IPS-18a (cell line): ENCODE measurements at regions not wholly inside any gene's neighbourhood (a gene's known extent, or its start where the extent isn't known, plus 50 kb on each side); places are given as distances from the start of the nearest gene placed in this dataset.

Experiments
- H3K27ac ChIP-seq: one replicate; pipeline ENCODE4 v1.5.1; 2013; ENCODE audit warnings: low read length
- H3K27me3 ChIP-seq: one replicate; pipeline ENCODE4 v1.6.1; 2013; ENCODE audit warnings: mild to moderate bottlenecking, low read length; ENCODE audit not compliant: control insufficient read depth, insufficient read depth
- H3K36me3 ChIP-seq: one replicate; pipeline ENCODE4 v1.6.1; 2013; ENCODE audit warnings: low read depth, low read length; ENCODE audit not compliant: control insufficient read depth
- H3K4me1 ChIP-seq: one replicate; pipeline ENCODE4 v1.6.1; 2013; ENCODE audit warnings: low read depth, low read length; ENCODE audit not compliant: control insufficient read depth
- H3K4me3 ChIP-seq: one replicate; pipeline ENCODE4 v1.5.1; 2013; ENCODE audit warnings: low read length
- H3K9ac ChIP-seq: one replicate; pipeline ENCODE4 v1.6.1; 2013; ENCODE audit warnings: mild to moderate bottlenecking, low read length, moderate library complexity
- H3K9me3 ChIP-seq: one replicate; pipeline ENCODE4 v1.6.1; 2013; ENCODE audit warnings: low read depth, low read length; ENCODE audit not compliant: control insufficient read depth

GRCh38 chr4:30783751-30784150 lies 63.6 kb downstream of the PCDH7 start:
- Histone ChIP-seq H3K27ac (no peak overlapping the region), H3K9ac (no peak overlapping the region), H3K27me3 (no peaks in the 10 kb centered on the region), H3K4me3 (no peak overlapping the region), H3K9me3 (no peaks in the 10 kb centered on the region), H3K4me1 (no peaks in the 10 kb centered on the region), H3K36me3 (no peaks in the 10 kb centered on the region)

- peaks cover 19% of the 10 kb centered on the region for H3K4me1 ChIP-seq
- H3K4me3 ChIP-seq, result no peak overlapping the region
- H3K27ac ChIP-seq, result no peak overlapping the region
- no peaks in the 10 kb centered on the region for H3K9me3 ChIP-seq
- no peaks in the 10 kb centered on the region for H3K36me3 ChIP-seq
- H3K27me3 ChIP-seq, result no peaks in the 10 kb centered on the region
- no peak overlapping the region for H3K9ac ChIP-seq
Observed at GRCh38 chr4:30789219-30789671, 69.1 kb downstream of the PCDH7 start.

- Histone ChIP-seq H3K4me1 (peaks cover 21% of the 10 kb centered on the region), H3K27me3 (no peaks in the 10 kb centered on the region), H3K4me3 (no peak overlapping the region), H3K36me3 (no peaks in the 10 kb centered on the region), H3K27ac (no peak overlapping the region), H3K9me3 (no peaks in the 10 kb centered on the region), H3K9ac (no peak overlapping the region)
Observed at GRCh38 chr4:30790123-30790522, 70.0 kb downstream of the PCDH7 start.

- no peaks in the 10 kb centered on the region for H3K36me3 ChIP-seq
- no peak overlapping the region for H3K27ac ChIP-seq
- H3K4me1 ChIP-seq, result peaks cover 21% of the 10 kb centered on the region
- no peaks in the 10 kb centered on the region for H3K27me3 ChIP-seq
- no peak overlapping the region for H3K4me3 ChIP-seq
- H3K9me3 ChIP-seq, result no peaks in the 10 kb centered on the region
- H3K9ac ChIP-seq, result no peak overlapping the region
Observed at GRCh38 chr4:30790998-30791397, 70.8 kb downstream of the PCDH7 start.

- Histone ChIP-seq H3K9me3 (no peaks in the 10 kb centered on the region), H3K9ac (no peak overlapping the region), H3K27ac (no peak overlapping the region), H3K4me1 (peaks cover 21% of the 10 kb centered on the region), H3K27me3 (no peaks in the 10 kb centered on the region), H3K36me3 (no peaks in the 10 kb centered on the region), H3K4me3 (no peak overlapping the region)
Observed at GRCh38 chr4:30792601-30793000, 72.4 kb downstream of the PCDH7 start.

- Histone ChIP-seq H3K4me1 (no peaks in the 10 kb centered on the region), H3K27ac (no peak overlapping the region)
Observed at GRCh38 chr4:30801876-30802275, 81.7 kb downstream of the PCDH7 start.

GRCh38 chr4:30802622-30803323 lies 82.6 kb downstream of the PCDH7 start:
- Histone ChIP-seq H3K4me1 (no peaks in the 10 kb centered on the region), H3K4me3 (no peak overlapping the region), H3K27me3 (no peaks in the 10 kb centered on the region), H3K9ac (no peak overlapping the region), H3K9me3 (no peaks in the 10 kb centered on the region), H3K36me3 (no peaks in the 10 kb centered on the region), H3K27ac (no peak overlapping the region)

More at GRCh38 chr4:30801876-30802275, 81.7 kb downstream of the PCDH7 start:
- Histone ChIP-seq H3K27me3 (no peaks in the 10 kb centered on the region), H3K36me3 (no peaks in the 10 kb centered on the region), H3K9ac (no peak overlapping the region), H3K9me3 (no peaks in the 10 kb centered on the region), H3K4me3 (no peak overlapping the region)

- Histone ChIP-seq H3K4me3 (no peak overlapping the region), H3K9ac (no peak overlapping the region), H3K9me3 (no peaks in the 10 kb centered on the region), H3K36me3 (no peaks in the 10 kb centered on the region), H3K27ac (no peak overlapping the region), H3K4me1 (no peaks in the 10 kb centered on the region), H3K27me3 (no peaks in the 10 kb centered on the region)
Observed at GRCh38 chr4:30808276-30808675, 88.1 kb downstream of the PCDH7 start.

GRCh38 chr4:30811296-30811695 lies 91.1 kb downstream of the PCDH7 start:
- H3K4me1 ChIP-seq, result no peaks in the 10 kb centered on the region
- H3K27me3 ChIP-seq, result no peaks in the 10 kb centered on the region
- H3K9me3 ChIP-seq, result no peaks in the 10 kb centered on the region
- no peak overlapping the region for H3K4me3 ChIP-seq
- no peaks in the 10 kb centered on the region for H3K36me3 ChIP-seq
- no peak overlapping the region for H3K27ac ChIP-seq
- no peak overlapping the region for H3K9ac ChIP-seq

- H3K4me1 ChIP-seq, result peaks cover 10% of the 10 kb centered on the region
- no peak overlapping the region for H3K27ac ChIP-seq
Observed at GRCh38 chr4:30815685-30816084, 95.5 kb downstream of the PCDH7 start.

GRCh38 chr4:30817447-30817846 lies 97.3 kb downstream of the PCDH7 start:
- Histone ChIP-seq H3K9me3 (no peaks in the 10 kb centered on the region), H3K4me1 (peaks cover 17% of the 10 kb centered on the region), H3K9ac (no peak overlapping the region), H3K4me3 (no peak overlapping the region), H3K27ac (no peak overlapping the region), H3K36me3 (no peaks in the 10 kb centered on the region), H3K27me3 (no peaks in the 10 kb centered on the region)

More at GRCh38 chr4:30815685-30816084, 95.5 kb downstream of the PCDH7 start:
- Histone ChIP-seq H3K36me3 (no peaks in the 10 kb centered on the region), H3K9ac (no peak overlapping the region), H3K4me3 (no peak overlapping the region), H3K27me3 (no peaks in the 10 kb centered on the region), H3K9me3 (no peaks in the 10 kb centered on the region)

- H3K27me3 ChIP-seq, result no peaks in the 10 kb centered on the region
- H3K4me1 ChIP-seq, result peaks cover 17% of the 10 kb centered on the region
- no peaks in the 10 kb centered on the region for H3K9me3 ChIP-seq
- H3K36me3 ChIP-seq, result no peaks in the 10 kb centered on the region
- H3K9ac ChIP-seq, result no peak overlapping the region
- H3K4me3 ChIP-seq, result no peak overlapping the region
- H3K27ac ChIP-seq, result no peak overlapping the region
Observed at GRCh38 chr4:30818541-30818940, 98.4 kb downstream of the PCDH7 start.
